ENCODE measurements at regions not wholly inside any gene's neighbourhood (a gene's known extent, or its start where the extent isn't known, plus 50 kb on each side); places are given as distances from the start of the nearest gene placed in this dataset.

GRCh38 chr1:239250353-239251035 lies 135.9 kb upstream of the CHRM3 start:
- no peak for DNase-seq (ENCODE audit: extremely low spot score)
- ChIA-PET CTCF (no interaction called here), POLR2A (no interaction called here)
- no peak for TF ChIP-seq CTCF (IDR thresholded peaks at IDR 0.05; ENCODE audit: control extremely low read depth, extremely low read depth, low read depth, missing control alignments)

- ChIA-PET POLR2A (no interaction called here), CTCF (no interaction called here)
- no peak for DNase-seq (ENCODE audit: extremely low spot score)
- no peak for TF ChIP-seq CTCF (IDR thresholded peaks at IDR 0.05; ENCODE audit: control extremely low read depth, extremely low read depth, low read depth, missing control alignments)
These were observed 139.1 kb upstream of the CHRM3 start for GRCh38 chr1:239247285-239247684.

- TF ChIP-seq CTCF (IDR thresholded peaks at IDR 0.05; ENCODE audit: control extremely low read depth, extremely low read depth, low read depth, missing control alignments): no peak
- DNase-seq (ENCODE audit: extremely low spot score): no peak
- ChIA-PET CTCF (no interaction called here), POLR2A (no interaction called here)
These were observed 142.3 kb upstream of the CHRM3 start for GRCh38 chr1:239244084-239244483.

GRCh38 chr1:239243006-239243405 lies 143.4 kb upstream of the CHRM3 start:
- TF ChIP-seq CTCF (IDR thresholded peaks at IDR 0.05; ENCODE audit: control extremely low read depth, extremely low read depth, low read depth, missing control alignments): no peak
- ChIA-PET CTCF (no interaction called here), POLR2A (no interaction called here)
- no peak for DNase-seq (ENCODE audit: extremely low spot score)

- CTCF ChIA-PET: no interaction called here
- DNase-seq (ENCODE audit: extremely low spot score): no peak
- TF ChIP-seq CTCF (IDR thresholded peaks at IDR 0.05; ENCODE audit: control extremely low read depth, extremely low read depth, low read depth, missing control alignments): no peak
- POLR2A ChIA-PET: no interaction called here
These were observed 144.0 kb upstream of the CHRM3 start for GRCh38 chr1:239242404-239242803.

- no peak for DNase-seq (ENCODE audit: extremely low spot score)
- no peak for TF ChIP-seq CTCF (IDR thresholded peaks at IDR 0.05; ENCODE audit: control extremely low read depth, extremely low read depth, low read depth, missing control alignments)
- ChIA-PET POLR2A (no interaction called here), CTCF (no interaction called here)
These were observed 145.6 kb upstream of the CHRM3 start for GRCh38 chr1:239240736-239241135.

GRCh38 chr1:239239529-239239928 lies 146.8 kb upstream of the CHRM3 start:
- POLR2A ChIA-PET: no interaction called here
- CTCF ChIA-PET: no interaction called here
- no peak for DNase-seq (ENCODE audit: extremely low spot score)
- TF ChIP-seq CTCF (IDR thresholded peaks at IDR 0.05; ENCODE audit: control extremely low read depth, extremely low read depth, low read depth, missing control alignments): no peak
